DOHH2 (cell line): ENCODE measurements at regions not wholly inside any gene's neighbourhood (a gene's known extent, or its start where the extent isn't known, plus 50 kb on each side); places are given as distances from the start of the nearest gene placed in this dataset.

Experiments used
- H3F3A ChIP-seq: fragments of 200-600 bp; sonication (generic), shearing (Covaris generic); 2 replicates; pipeline ENCODE4 v1.6.0; 2016; ENCODE audit warnings: antibody characterized with exemption, mild to moderate bottlenecking; ENCODE audit not compliant: control insufficient read depth, insufficient read depth
- H3K27ac ChIP-seq: fragments of 200-600 bp; sonication (generic); 2 replicates; pipeline ENCODE4 v1.5.1; 2014; ENCODE audit warnings: low read depth, mild to moderate bottlenecking, low read length, moderate library complexity
- H3K27me3 ChIP-seq: fragments of 200-600 bp; sonication (generic); 2 replicates; pipeline ENCODE4 v1.6.1; 2014; ENCODE audit warnings: mild to moderate bottlenecking, low read length, mixed read lengths; ENCODE audit not compliant: control insufficient read depth
- H3K36me3 ChIP-seq: fragments of 200-600 bp; sonication (generic); 2 replicates; pipeline ENCODE4 v1.6.1; 2014; ENCODE audit warnings: mild to moderate bottlenecking, low read length, moderate library complexity, mixed read lengths; ENCODE audit not compliant: control insufficient read depth
- H3K4me1 ChIP-seq: fragments of 200-600 bp; sonication (generic); 2 replicates; pipeline ENCODE4 v1.6.1; 2014; ENCODE audit warnings: mild to moderate bottlenecking, low read length, mixed read lengths; ENCODE audit not compliant: control insufficient read depth
- H3K4me2 ChIP-seq: fragments of 200-600 bp; sonication (generic); 2 replicates; pipeline ENCODE4 v1.6.0; 2014; ENCODE audit warnings: mild to moderate bottlenecking, low read length, moderate library complexity
- H3K4me3 ChIP-seq: fragments of 200-600 bp; sonication (generic); 2 replicates; pipeline ENCODE4 v1.5.1; 2014; ENCODE audit warnings: mild to moderate bottlenecking, low read length, mixed read lengths
- H3K79me2 ChIP-seq: fragments of 200-600 bp; sonication (generic); 2 replicates; pipeline ENCODE4 v1.6.1; 2014; ENCODE audit warnings: mild to moderate bottlenecking, low read length, mixed read lengths; ENCODE audit not compliant: control insufficient read depth
- H3K9me2 ChIP-seq: fragments of 200-600 bp; sonication (generic); replicated peaks from 2 replicates; pipeline ENCODE4 v1.6.1; 2014; ENCODE audit warnings: mild to moderate bottlenecking, low read length, mixed read lengths; ENCODE audit not compliant: control insufficient read depth
- H3K9me3 ChIP-seq: fragments of 200-600 bp; sonication (generic); 2 replicates; pipeline ENCODE4 v1.6.1; 2014; ENCODE audit warnings: antibody characterized with exemption, low read length, mixed read lengths; ENCODE audit not compliant: control insufficient read depth, insufficient read depth
- H4K20me1 ChIP-seq: fragments of 200-600 bp; sonication (generic); 2 replicates; pipeline ENCODE4 v1.6.0; 2014; ENCODE audit warnings: low read depth, mild to moderate bottlenecking, antibody characterized with exemption, low read length, moderate library complexity; ENCODE audit not compliant: control insufficient read depth, insufficient read depth
- EZH2phosphoT487 ChIP-seq: fragments of 200-600 bp; sonication (generic); IDR thresholded peaks from 2 replicates; pipeline ENCODE4 v1.6.1; 2017; ENCODE audit warnings: borderline replicate concordance, mild to moderate bottlenecking, antibody characterized with exemption, low read length, moderate library complexity, mixed read lengths
- TF ChIP-seq, protein P1 (sequence below): fragments of 200-600 bp; sonication (generic); IDR thresholded peaks from one replicate; pipeline ENCODE4 v1.5.1; 2014; ENCODE audit warnings: antibody characterized with exemption, mild to moderate bottlenecking, low read depth, low read length; ENCODE audit not compliant: poor library complexity, severe bottlenecking

DNA sequence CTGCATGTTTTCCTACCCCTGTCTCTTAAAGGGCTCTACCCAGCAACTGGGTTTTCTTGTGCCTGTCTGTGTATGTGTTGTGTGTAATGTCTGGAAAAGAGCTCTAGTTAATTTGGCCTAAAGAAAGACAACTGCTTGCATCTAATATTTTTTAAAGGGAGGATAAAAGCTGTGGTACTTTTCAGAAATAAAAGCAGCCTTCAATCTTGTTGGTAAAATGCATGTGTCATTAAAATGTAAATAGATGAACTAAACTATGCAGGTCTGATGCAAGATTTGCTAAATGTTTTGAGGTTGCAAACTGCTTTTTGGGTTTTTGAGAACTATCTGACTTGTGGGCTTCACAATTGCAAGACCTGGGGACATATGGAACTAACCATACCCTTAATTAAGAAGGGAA, 445.3 kb downstream of the HTR7 start:
- no peak overlapping the region for H3K4me3 ChIP-seq
- H3K4me2 ChIP-seq = no peak overlapping the region
- no peak overlapping the region for H3K27ac ChIP-seq
- no peaks in the 10 kb centered on the region for H3K27me3 ChIP-seq
- H4K20me1 ChIP-seq = no peaks in the 10 kb centered on the region
- H3K9me2 ChIP-seq = no peaks in the 10 kb centered on the region
- no peaks in the 10 kb centered on the region for H3K36me3 ChIP-seq
- no peak for TF ChIP-seq EZH2phosphoT487
- TF ChIP-seq, protein P1, sequence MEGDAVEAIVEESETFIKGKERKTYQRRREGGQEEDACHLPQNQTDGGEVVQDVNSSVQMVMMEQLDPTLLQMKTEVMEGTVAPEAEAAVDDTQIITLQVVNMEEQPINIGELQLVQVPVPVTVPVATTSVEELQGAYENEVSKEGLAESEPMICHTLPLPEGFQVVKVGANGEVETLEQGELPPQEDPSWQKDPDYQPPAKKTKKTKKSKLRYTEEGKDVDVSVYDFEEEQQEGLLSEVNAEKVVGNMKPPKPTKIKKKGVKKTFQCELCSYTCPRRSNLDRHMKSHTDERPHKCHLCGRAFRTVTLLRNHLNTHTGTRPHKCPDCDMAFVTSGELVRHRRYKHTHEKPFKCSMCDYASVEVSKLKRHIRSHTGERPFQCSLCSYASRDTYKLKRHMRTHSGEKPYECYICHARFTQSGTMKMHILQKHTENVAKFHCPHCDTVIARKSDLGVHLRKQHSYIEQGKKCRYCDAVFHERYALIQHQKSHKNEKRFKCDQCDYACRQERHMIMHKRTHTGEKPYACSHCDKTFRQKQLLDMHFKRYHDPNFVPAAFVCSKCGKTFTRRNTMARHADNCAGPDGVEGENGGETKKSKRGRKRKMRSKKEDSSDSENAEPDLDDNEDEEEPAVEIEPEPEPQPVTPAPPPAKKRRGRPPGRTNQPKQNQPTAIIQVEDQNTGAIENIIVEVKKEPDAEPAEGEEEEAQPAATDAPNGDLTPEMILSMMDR = no peak
- no peaks in the 10 kb centered on the region for H3K4me1 ChIP-seq
- no peaks in the 10 kb centered on the region for H3K79me2 ChIP-seq
- no peaks in the 10 kb centered on the region for H3F3A ChIP-seq
- H3K9me3 ChIP-seq = no peaks in the 10 kb centered on the region

DNA sequence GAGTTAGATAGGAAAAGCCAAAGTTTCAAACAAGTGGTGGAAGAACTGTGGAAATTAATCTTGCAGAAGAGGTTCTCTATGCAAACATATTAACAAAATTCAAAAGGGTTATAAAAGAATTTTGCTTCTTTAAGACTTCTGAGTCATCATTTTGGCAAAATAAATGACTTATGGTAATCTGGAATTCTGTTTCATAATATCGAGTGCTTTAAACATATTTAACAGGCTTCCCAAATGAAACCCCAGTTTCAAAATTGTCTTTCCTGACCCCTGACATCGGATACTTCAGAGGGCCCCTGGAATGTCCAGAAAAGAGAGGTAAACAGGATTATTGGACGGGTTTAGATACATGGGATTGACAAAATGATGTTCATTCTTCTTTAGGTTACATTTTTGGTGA, 444.6 kb downstream of the HTR7 start:
- no peaks in the 10 kb centered on the region for H3K9me3 ChIP-seq
- H3K27me3 ChIP-seq = no peaks in the 10 kb centered on the region
- H4K20me1 ChIP-seq = no peaks in the 10 kb centered on the region
- H3K36me3 ChIP-seq = no peaks in the 10 kb centered on the region
- no peak overlapping the region for H3K27ac ChIP-seq
- H3K9me2 ChIP-seq = no peaks in the 10 kb centered on the region
- no peak overlapping the region for H3K4me2 ChIP-seq
- H3K4me3 ChIP-seq = no peak overlapping the region
- H3K79me2 ChIP-seq = no peaks in the 10 kb centered on the region
- no peaks in the 10 kb centered on the region for H3K4me1 ChIP-seq
- H3F3A ChIP-seq = no peaks in the 10 kb centered on the region
- TF ChIP-seq EZH2phosphoT487 = no peak
- TF ChIP-seq, protein P1 = no peak

DNA sequence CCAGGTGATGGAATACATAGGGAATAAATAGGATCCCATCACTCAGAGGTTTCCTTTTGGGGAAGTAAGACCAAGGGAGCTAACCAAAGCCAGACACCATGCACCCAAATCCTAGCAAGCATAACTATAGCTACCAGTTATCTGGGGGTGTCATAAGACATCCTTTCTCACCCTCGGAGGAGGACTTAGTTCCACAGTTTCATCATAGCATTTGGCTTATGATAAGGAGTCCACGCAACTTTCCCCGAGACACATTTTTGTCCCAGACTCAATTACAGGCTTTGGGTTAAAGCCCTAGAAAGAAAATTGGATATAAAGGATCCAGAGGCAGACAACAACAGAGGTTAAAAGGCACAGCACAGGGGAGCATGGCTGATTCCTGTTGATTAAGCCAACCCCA, 442.9 kb downstream of the HTR7 start:
- H3K4me3 ChIP-seq = no peak overlapping the region
- H3K9me3 ChIP-seq = no peaks in the 10 kb centered on the region
- no peaks in the 10 kb centered on the region for H3K36me3 ChIP-seq
- TF ChIP-seq, protein P1 = no peak
- no peak for TF ChIP-seq EZH2phosphoT487
- no peaks in the 10 kb centered on the region for H3K4me1 ChIP-seq
- H3K27ac ChIP-seq = no peak overlapping the region
- H3K27me3 ChIP-seq = no peaks in the 10 kb centered on the region
- H3K9me2 ChIP-seq = no peaks in the 10 kb centered on the region
- H3F3A ChIP-seq = no peaks in the 10 kb centered on the region
- no peaks in the 10 kb centered on the region for H4K20me1 ChIP-seq
- no peaks in the 10 kb centered on the region for H3K79me2 ChIP-seq
- no peak overlapping the region for H3K4me2 ChIP-seq

DNA sequence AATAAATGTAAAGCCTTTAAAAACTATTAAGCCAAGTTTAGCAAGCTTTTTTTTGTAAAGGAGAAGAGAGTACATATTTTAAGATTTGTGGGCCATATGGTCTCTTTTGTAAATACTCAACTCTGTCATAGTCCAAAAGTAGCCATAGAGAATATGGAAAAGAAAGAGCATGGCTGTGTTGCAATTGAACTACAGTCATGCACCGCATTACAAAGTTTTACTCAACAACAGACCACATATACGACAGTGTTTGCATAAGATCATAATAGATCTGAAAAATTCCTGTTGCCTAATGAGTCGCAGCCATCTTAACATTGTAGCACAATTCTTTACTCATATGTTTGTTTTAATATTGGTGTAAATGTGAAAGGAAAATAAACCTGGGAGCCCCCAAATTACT, 440.8 kb downstream of the HTR7 start:
- H3K9me2 ChIP-seq = no peaks in the 10 kb centered on the region
- no peaks in the 10 kb centered on the region for H3F3A ChIP-seq
- no peaks in the 10 kb centered on the region for H3K9me3 ChIP-seq
- H3K4me2 ChIP-seq = no peak overlapping the region
- no peaks in the 10 kb centered on the region for H3K36me3 ChIP-seq
- no peaks in the 10 kb centered on the region for H3K79me2 ChIP-seq
- no peak overlapping the region for H3K27ac ChIP-seq
- H3K27me3 ChIP-seq = no peaks in the 10 kb centered on the region
- no peaks in the 10 kb centered on the region for H4K20me1 ChIP-seq
- H3K4me3 ChIP-seq = no peak overlapping the region
- TF ChIP-seq, protein P1 = no peak
- TF ChIP-seq EZH2phosphoT487 = no peak
- H3K4me1 ChIP-seq = no peaks in the 10 kb centered on the region
